Renal pelvis (tissue), 1 donor: ENCODE measurements at regions not wholly inside any gene's neighbourhood (a gene's known extent, or its start where the extent isn't known, plus 50 kb on each side); places are given as distances from the start of the nearest gene placed in this dataset.
"Not testable (repeated sequence)": the region's sequence is repeated elsewhere in the genome, so short reads cannot be mapped to it uniquely, and the experiment has no call there.

Source experiments
- DNase-seq: peaks from one replicate; pipeline ENCODE4 v3.0.0-alpha.2; 2013

DNA sequence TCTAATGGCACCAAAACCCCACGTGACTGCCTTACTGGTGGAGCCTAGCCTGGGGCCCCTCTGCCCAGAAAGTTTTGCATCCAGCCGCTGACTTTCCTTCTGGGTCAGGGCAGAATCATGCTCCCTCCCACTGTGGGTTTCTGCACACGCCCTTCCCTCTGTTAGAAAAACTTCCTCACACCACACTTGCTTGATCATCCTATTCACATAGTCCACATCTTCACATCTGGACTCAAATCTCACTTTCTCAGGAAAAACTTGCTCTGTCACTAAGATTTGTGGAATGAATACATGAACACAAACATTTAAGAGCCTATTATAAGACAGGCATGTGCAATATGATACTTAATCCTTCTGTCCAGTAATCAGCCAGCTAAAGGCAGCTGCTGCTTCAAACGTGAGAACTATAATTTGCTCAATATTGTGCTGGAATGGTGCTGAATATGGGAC, 274.7 kb downstream of the RND3 start:
- DNase-seq, result peak; percentile 19

DNA sequence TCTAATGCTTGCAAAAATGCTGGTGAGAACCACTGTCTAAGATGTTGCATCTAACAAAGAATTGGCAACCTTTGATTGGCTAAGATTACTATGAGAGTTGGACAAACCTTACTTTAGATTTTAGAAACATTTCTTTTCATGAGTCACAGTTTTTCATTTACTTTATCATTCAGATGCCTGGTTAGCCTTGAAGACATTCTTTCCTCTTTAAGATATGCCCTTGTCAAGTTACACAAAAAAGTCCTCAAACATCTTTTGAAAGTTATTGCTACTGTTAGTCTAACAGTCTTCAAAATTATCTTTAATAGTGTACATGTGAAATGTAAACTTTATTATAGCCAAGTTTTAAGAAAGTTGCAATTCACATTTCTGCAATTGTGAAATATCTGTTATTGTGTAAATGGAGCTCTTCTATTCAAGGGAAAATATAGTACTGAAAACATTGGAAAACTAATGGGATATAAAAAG, 276.3 kb downstream of the RND3 start:
- no peak for DNase-seq

DNA sequence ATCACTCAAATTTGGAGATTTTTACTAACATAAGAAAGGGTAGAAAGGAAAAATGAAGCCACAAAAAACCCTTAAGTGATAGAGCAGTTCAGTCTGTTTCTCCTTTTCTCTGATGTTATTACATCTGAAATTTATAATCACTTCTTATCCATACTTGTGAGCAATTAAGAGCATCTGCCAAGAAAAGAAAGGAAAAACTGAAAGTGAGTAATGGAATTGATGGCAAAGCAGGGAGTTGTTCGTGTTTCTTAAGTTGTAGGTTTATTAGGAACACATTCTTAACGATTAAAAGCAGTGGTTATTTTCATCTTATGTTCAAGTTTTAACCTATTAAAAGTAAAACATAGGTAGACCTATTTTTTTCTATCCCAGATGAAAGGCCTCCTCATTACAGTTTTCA, 277.7 kb downstream of the RND3 start:
- no peak for DNase-seq

DNA sequence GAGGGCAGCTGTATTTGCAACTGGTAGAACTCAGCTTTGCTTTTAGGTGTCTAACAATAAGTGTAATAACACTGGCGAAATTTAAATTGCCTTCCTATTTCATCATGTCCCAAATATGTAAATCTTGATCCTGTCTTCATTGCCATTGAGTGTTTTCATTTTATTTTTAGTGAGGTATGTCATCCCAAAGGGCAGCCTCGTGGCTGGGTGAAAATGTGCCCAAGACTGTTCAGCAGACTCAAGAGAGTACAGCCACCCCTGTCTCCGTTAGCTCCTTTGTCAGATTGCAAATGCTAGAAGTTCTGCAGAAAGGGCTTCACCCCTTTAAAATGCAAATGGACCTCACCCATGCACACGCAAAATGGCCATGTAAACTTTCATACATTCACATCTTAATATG, 278.8 kb downstream of the RND3 start:
- DNase-seq, result no peak

DNA sequence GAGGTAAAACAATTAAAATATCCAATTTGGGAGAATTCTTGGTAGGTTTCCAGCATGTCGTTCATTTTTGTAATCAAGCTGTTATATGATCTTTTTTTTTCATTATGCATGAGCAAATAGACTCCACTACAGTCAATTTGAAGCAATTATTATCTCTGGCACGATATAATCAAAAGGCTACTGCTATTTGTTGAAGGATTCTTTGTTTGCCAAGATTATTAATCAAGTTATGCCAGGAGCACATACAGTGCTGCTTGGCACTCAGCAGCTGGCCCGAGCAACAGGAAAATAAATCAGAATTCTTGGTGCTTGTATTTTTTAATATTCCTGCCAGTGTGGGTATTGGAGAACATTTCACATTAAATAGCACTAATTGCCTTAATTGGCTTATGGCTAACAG, 279.5 kb downstream of the RND3 start:
- no peak for DNase-seq

DNA sequence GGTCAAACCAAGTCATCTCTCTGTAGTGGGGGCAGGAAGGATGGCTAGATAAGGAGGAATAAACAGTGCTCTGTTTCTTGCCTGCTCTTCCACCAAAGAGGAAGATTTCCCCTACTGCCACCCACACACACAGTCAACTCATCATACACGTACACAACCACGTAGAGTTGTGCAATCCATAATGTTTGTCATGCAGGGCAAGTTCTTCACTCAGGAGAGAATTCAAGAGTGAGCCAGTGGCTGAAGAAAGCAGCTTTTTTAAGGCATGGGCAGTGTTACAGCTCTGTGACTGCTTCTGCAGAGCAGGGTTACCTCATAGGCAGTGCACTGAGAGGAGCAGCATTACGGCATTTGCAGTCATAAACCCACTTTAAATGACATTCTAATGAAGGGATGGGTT, 283.0 kb downstream of the RND3 start:
- DNase-seq, result no peak

DNA sequence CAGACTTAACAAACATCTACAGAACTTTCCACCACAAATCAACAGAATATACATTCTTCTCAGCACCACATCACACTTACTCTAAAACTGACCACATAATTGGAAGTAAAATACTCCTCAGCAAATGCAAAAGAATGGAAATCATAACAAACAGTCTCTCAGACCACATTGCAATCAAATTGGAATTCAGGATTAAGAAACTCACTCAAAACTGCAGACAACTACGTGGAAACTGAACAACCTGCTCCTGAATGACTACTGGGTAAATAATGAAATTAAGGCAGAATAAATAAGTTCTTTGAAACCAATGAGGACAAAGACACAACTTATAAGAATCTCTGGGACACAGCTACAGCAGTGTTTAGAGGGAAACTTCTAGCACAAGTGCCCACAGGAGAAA, 292.7 kb downstream of the RND3 start:
- not testable (repeated sequence) for DNase-seq

DNA sequence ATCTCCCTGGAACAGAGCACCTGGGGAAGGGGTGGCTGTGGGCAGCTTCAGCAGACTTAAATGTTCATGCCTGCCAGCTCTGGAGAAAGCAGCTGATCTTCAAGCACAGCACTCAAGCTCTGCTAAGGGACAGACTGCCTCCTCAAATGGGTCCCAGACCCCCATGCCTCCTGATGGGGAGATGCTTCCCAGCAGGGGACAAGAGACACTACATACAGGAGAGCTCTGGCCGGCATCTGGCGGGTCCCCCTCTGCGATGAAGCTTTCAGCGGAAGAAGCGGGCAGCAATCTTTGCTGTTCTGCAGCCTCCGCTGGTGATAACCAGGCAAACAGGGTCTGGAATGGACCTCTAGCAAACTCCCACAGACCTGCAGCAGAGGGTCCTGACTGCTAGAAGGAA, 294.8 kb downstream of the RND3 start:
- no peak for DNase-seq

DNA sequence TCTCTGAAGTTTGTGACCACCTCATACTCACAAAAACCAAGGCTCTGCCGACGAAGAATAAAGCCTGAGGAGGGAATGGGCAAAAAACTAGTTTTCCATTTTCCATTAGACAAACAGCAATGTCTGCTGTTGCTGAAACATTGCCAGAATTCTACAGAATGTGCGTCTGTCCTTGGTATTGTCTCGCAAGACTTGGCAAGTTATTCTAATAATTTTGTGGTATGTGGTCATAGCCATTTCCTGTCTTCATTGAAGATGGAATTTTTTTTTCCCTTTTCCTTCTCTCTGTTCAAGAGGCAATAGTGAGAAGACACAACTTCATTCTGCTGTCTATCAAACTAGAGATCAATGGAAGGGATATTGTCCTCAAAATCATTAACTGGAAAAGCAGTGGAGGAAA, 296.1 kb downstream of the RND3 start:
- DNase-seq, result no peak

DNA sequence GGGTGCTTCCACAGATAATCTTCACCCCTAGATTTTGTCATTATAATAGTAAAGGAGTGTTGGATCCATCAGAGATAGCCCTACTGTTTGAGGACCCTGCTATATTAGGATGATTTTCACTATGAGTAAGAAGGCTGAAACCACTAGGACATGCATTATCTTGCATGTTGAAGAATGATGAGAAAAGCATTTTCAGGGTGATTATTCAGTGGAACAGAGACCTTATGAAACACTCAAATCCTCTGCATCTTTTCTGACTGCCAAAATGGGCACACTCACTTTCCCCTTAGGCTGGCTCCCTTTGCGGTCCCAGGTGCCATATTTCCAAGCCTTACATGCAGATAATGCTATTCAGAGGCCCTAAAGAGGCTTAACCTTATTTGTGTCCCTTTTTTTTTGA, 296.9 kb downstream of the RND3 start:
- no peak for DNase-seq

DNA sequence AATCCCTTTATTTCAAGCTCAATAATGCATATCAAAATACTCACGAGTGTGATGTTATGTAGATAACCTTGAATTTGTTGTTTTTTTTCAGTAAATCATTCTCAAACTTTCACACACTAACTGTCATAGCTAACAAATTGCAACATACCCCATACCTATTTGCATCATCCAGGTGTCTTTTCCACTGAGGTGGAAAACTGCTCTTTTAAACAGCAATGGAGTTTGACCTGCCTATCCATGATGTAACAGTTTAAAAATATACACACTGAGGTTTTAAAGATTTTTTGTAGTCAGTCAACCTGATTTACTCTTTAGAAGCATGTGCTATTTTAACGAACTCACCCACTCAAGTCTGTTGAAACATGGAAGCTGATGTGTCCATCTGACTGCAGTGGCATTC, 298.7 kb downstream of the RND3 start:
- no peak for DNase-seq

DNA sequence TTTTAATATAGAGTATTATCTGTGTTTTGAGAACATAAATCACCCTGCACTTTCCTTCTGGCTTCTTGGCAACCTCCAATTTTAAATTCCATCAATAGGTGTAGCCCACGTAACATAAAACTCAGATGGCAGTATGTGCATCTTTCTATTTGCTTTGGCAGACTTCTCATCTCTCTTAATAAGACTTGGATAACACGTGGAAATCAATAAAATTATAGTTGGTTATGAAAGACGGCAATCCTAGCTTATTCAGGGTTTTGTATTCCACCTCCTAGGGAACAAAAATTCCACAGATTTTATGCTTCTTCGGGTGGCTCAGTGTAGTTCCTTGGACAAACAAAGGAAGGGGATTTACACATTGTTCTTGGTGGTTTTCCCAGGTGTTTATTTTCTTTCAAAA, 299.3 kb downstream of the RND3 start:
- no peak for DNase-seq

DNA sequence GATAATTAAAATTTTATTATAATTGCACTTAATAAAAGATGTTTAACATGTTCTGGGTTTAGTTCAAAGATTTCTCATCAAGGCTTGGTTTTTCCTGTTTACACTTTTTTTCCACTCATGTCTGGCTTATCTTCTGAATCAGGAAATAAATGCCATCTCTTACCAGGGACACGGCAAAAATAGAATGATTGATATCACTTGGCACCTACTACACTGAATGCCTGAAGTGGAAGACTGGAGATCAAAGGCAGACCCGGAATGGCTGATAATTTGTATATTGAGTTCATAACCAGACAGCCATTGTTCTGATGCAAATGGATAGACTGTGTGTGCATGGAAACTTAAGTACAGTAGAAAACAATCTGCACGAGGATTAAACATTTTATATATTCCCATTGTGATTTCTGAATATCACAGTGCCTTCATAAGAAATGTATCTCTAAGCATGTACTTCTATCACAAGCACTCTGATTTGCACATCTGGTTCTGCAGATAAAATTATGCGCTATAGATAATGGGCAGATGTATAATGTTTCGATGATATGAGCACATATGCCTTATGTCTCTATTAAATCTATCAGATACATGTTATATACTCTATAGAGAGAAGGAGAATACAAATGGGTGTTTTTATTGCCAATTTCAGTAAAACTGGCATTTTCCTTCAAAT, 304.8 kb downstream of the RND3 start:
- no peak for DNase-seq

DNA sequence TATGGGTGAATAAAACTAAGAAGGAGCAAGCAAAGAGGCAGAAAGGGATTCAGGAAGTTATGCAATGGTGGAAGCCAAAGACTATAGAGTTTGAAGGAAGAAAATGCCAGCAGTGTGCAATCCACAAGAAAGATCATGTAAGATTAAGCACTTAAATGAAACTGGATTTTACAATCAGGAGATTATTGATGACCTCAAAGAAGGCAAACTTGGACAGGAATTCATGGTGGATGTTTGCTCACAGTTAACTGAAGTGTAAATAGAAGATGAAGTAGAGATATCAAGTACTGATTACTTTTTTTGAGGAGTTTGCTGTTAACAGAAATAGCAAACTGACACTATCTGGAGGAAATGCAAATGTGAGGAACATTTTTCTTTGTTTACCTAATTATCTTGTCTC, 308.9 kb downstream of the RND3 start:
- no peak for DNase-seq

DNA sequence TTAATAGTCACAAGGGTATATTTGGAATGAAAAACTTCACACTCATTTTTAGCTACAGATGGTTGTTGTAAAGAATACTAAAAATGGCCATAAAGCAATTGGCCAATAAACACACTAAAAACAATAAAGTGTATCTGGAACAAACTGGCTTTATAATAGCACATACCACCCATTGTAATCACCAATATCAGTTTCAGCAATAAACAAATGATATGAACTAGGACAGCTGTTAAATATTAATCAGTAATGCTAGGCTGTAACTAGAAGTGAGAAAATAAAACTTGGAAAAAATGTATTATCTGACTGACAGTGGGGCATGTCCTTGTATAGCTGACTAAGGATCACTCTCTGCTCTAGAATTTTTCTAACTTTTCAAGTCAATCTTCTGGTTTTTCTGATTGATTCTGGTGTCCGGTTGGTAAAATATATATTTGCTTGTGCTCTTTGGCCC, 312.5 kb downstream of the RND3 start:
- DNase-seq, result no peak

DNA sequence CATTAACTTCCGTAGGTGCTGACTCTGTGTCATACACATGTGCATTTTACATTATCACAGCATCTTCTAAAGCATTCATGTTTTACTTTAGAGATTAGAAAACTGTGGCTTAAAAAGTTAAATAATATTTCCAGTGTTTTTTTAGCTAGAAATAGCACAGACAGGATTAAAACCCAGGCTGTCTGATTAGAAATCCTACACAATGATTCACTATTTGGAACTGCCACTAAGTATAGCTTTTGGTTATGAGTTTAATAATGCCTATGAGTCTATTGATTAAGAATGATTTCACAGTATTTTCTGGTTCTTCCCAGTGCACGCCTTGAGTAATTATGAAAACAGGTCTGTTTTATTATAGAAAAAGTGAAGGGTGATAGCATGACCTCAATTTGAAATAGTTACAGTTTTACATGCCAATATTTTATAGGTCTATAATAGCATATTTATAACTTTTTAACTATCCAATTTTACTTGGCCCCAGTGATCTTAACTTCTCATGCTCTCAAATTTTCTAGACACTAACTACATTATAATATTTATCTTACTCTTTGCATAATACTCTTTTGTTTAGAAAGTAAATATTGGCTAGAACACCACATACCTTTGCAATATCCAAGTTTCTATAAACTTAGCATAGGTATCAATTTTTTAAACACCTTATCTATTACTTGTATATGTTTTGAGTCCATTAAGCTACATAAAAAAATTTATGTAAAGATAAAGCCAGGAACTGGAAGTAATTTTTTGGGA, 313.2 kb downstream of the RND3 start:
- DNase-seq, result no peak

DNA sequence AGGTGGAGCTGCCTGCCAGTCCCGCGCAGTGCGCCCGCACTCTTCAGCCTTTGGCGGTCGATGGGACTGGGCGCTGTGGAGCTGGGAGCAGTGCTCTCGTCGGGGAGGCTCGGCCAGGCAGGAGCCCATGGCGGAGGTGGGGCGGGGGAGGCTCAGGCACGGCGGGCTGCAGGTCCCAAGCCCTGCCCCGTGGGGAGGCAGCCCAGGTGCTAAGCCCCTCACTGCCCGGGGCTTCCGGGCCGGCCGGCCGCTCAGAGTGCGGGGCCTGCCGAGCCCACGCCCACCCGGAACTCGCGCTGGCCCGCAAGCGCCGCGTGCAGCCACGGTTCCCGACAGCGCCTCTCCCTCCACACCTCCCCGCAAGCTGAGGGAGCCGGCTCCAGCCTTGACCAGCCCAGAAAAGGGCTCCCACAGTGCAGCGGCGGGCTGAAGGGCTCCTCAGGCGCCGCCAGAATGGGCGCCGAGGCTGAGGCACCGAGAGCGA, 316.4 kb downstream of the RND3 start:
- no peak for DNase-seq

DNA sequence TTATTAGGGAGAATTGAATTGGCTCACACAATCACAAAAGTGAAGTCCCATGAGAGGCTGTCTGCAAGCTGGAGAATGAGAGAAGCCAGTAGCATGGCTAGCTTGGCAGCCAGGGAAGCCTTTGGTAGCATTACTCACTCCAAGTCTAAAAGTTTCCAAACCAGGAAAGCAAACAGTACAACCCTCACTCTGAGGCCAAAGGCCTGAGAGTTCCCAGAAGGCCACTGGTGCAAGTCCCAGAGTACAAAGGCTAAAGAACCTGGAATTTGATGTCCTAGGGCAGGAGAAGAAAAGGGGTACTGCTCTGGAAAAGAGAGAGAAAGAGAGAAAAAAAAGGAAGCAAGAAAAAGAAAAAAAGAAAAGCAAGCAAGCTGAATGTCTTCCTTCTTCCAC, 318.2 kb downstream of the RND3 start:
- no peak for DNase-seq

DNA sequence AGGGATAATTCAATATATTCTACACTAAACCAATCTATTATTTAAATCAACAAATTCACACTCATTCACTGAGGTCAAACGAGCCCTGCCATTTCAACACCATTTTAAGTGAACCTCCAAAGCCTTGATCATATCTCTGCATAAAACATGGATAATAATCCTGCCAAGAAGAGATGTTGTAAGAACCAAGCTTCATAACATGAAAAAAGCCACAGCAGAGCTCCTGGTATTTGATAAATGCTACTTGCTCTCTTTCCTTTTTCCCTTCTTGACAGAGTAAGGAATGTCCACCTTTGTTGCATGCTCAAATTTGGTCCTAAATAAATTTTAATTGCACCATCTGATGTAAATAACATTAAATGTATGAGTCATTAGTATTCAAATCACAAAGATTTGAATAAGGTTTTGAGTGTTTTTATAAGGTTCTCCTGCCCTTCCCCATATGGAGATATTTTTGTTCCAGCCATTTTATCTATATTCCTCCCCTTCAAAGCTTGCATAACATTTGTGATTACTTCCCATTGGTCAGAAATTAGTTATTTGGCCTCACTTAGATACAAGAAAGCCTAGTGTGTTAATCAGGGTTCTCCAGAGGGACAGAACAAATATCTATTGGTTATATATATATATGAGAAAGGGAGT, 318.8 kb downstream of the RND3 start:
- DNase-seq, result no peak

DNA sequence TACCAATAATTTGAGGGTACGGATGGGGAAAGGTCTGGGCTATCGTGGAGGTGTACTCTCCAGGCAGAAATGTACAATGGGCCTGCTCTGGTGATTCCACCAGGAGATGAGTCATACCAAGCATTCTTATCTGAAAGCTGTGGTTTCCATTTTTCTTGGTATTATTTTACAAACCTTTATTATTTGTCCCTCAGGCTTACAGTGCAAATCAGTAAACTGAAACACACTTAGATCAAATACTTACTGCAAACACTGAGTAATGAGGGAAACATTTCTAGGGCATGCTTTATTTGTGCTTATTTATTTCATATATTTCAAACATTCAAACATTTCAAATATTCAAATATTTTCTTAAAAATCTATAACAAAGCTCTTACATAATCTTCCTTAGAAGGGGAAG, 319.8 kb downstream of the RND3 start:
- no peak for DNase-seq

DNA sequence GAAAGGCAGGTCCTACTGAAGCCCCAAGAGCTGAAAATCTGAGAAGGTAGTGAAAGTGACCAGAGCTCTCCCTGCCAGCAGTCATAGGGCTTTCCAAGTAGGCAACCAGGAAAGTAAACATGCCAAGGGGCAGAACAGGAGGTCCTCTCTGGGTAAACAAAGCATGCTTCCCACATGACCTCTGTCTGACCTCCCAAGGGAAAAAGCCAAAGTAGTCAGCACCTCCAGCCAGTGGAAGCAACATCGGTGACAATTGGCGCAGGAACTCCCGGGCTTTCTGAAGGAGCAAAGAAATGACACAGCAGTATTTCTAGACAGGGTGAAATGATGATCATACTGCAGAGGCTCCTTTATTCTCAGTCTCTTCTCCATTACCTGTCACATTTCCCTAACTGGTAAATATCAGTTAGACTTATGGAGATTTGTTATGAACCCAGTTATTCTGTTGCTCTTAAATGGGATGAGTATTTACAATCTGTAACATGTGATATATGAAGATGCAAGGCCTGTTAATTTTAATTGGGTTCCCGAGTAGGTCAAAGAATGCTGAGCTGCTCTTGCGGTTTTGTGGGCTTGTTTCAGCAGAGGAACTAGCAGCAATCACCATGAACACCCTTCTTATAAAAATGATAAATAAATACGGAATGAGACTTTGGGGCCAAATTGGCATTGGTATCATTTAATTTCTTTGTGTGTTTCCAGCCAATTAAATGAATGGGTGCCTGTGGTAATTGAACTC, 321.0 kb downstream of the RND3 start:
- DNase-seq, result no peak

DNA sequence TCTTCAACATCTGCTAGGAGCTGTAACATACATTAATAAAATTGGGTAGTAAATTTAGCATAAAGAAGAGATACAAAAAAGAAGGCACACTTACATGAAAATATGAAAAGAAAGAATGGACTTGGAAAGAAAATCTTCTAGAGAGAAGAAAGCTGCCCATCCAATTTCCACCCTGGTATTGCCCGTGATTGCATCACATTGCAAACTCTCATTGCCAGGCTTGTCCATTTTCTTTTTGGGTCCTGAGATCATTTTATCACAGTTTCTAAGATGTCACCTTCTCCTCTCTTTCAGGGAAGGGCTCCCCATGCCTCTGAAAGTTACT, 321.5 kb downstream of the RND3 start:
- no peak for DNase-seq

DNA sequence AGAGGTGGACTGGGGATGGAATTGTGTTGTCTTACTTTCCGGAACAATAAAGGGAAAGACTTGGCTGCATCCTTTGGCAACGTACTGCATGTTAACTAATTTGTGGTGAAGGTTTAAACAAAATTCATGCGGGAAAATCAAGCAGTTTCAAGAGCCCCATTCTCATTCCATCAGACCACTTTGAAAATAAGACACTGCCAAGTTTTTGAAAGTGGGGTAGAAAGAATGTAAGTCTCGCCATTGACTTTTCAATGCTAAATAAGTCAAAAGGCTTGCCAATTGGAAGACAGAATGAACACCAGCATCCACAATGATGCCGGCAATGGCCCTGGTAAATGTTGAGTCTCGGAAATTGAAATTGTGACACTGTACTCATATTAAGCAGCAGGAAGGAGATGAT, 322.0 kb downstream of the RND3 start:
- no peak for DNase-seq
